Fibroblast of skin of abdomen (primary cell): ENCODE measurements at regions not wholly inside any gene's neighbourhood (a gene's known extent, or its start where the extent isn't known, plus 50 kb on each side); places are given as distances from the start of the nearest gene placed in this dataset.
A peak's percentile ranks its signal among the peaks of the same experiment; 100 is the strongest.
"Not testable (repeated sequence)": the region's sequence is repeated elsewhere in the genome, so short reads cannot be mapped to it uniquely, and the experiment has no call there.

Experiments
- DNase-seq: peaks from one replicate; pipeline ENCODE4 v3.0.0-alpha.2; 2013

DNA sequence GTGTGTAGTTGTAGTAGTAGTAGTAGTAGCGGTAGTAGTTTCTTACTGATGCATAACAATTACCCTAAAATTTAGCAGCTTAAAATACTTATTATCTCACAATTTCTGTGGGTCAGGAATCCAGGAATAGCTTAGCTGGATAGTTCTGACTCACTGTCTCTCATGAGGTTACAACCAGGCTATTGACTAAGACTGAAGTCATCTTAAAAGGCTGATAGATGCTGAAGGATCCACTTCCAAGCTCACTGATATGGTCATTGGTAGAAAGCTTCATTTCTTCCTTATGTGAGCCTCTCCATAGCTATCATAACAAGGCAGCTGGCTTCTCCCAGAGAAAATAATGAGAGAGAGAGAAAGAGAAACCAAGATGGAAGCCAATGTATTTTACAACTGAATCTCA is 147.5 kb upstream of the FBXL17 start:
- peak; percentile 59 for DNase-seq

DNA sequence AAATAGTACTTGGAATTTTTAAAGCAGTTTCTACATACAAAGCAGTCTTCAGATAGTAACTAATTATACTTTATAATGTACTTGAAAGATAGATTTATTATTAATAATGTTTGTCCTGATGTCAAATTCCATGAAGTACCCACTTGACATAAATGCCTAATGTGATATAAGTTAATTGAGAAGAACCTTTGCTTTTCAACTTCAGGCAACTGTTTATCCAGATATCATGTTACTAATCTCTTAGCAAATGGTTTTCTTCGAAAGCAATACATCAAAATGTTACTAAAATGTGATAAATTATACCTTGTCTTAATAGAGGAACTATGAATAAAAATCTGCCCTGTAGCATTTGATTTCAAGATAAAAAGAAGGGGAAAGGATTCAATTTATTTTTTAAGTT is 146.8 kb upstream of the FBXL17 start:
- DNase-seq: no peak

DNA sequence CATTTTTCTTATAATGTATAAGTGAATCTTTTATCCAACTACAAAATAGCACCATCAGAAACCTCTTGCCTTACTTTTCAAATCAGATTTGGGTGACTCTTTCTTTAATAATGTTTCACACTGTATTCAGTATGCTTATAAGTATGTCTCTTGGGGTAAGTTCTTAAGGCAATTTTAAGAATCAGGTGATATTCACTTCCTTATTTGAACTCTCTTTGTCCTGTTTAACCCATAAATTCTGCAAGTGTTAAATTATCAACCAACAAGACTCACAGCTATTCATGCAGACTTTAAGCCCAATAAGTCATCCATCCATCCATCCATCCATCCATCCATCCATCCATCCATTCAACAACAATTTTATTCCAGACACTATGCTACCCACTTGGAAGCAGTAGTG is 142.7 kb upstream of the FBXL17 start:
- DNase-seq: no peak

- DNase-seq: no peak
Measured at GRCh38 chr5:108523360-108523759, 141.5 kb upstream of the FBXL17 start.

DNA sequence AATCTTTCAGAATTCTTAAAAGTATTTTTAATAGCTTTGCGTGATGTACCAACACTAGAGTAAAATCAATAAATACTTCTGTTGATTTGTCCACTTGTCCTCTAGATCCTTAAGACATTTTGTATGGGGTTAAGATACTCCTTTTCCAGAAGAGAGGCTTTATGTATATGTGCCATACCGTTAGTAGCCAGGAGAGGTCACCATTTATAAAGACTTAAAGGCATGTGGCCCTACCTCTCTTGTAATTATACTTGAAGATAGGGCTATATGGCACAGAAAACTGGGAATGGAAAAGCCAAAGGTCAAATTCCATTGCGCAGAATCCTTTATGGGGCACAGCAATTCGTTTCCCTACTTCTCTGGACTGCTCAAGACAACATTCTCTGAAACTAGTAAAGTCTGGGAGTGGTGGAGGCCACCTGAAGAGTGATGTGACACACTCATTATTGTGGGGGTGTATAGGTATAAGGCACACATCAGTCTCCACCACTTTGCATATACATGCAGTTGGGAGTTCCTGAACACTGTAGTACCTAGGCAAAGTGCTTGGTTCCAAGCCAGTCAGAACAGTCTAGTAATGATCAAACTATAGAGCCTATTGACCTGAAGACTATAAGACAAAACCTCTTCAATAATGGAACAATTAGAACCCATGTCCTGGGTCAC is 140.1 kb upstream of the FBXL17 start:
- peak; percentile 62 for DNase-seq

GRCh38 chr5:108521011-108521700 is 139.3 kb upstream of the FBXL17 start:
- no peak for DNase-seq

DNA sequence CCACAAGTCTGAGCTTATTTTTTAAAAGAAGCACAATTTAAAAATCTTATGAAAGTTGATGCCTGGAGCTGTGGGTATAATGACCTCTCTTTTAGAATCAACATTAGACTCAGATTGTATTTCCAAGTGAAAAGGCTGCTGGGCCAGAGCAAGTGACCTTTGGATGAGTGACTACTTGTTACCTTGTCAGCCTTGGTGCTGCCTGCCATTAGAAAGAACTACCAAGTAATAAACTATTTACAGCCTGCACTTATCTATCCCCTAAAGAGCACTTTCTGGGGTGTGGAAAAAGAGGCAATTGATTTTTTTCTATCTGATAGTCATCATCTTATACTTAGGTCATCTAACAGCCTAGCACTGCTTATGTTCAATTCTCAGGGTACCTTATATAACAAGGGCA is 134.9 kb upstream of the FBXL17 start:
- no peak for DNase-seq

DNA sequence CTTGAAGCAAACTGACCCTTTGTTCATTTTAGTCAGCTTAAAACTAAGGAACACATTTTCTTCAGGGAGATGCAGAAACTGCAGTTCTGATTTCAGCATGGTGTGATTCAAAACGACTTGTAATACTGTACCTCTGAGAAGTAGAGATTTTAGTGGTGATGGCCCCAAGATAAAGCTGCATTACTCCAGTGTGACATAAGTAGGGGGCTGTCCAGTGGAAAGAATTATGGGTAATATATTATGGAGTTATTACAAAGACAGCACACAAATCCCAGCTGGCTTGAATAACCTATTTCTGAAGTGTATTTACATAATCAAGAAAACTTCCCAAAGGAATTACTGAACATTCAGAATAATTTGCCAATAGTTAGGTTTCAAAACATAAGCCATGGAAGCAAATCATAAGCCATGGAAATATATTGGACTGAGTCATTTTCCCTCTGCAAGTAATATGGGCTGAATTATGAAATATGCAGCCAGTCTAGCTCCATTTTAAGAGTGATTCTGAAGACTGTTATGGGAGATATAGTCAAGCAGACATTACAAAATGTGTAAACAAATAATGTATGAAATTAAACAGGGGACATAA is 133.7 kb upstream of the FBXL17 start:
- DNase-seq: peak; percentile 4

DNA sequence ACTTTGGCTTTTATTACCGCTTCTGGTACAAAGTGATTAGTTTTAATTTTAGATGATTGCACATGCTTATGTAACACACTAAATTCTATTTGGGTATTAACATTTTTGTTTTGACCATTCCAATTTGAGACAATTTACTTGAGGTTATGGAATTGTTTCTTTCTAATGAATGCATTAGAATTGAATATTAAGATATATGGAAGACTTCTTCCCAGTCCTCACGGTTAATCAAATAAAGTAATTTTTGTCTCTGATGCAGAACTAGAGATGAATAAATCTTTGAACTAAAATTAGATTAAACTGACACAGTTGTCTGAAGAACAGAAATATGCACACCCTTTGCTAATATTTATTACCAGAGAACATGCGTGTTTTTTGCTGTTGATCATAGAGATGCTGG is 127.1 kb upstream of the FBXL17 start:
- no peak for DNase-seq

DNA sequence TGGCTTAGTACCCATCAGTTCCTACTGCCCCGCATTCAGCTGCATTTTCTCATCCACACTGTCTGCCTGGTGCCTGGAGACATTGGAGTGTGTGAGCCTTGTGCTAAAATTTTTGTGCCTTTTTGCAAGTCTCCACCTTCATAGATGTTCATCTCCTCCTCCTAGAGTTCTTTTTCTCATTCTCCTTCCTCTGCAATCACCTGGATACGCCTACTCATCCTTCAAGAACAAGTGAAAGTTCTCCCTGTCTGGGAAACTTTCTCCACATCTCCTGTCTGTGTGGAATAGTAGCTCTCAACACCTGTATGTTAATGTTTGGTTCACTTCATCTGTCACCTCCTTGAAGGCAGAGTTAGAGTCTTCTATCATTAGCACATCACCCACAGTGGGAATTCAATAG is 125.7 kb upstream of the FBXL17 start:
- no peak for DNase-seq

GRCh38 chr5:108505608-108506007 is 123.7 kb upstream of the FBXL17 start:
- DNase-seq: no peak

- DNase-seq: no peak
Measured at GRCh38 chr5:108504974-108505373, 123.1 kb upstream of the FBXL17 start.

- DNase-seq: no peak
Measured at GRCh38 chr5:108503986-108504385, 122.1 kb upstream of the FBXL17 start.

- not testable (repeated sequence) for DNase-seq
Measured at GRCh38 chr5:108495615-108496014, 113.7 kb upstream of the FBXL17 start.

- DNase-seq: no peak
Measured at GRCh38 chr5:108487951-108488350, 106.1 kb upstream of the FBXL17 start.

DNA sequence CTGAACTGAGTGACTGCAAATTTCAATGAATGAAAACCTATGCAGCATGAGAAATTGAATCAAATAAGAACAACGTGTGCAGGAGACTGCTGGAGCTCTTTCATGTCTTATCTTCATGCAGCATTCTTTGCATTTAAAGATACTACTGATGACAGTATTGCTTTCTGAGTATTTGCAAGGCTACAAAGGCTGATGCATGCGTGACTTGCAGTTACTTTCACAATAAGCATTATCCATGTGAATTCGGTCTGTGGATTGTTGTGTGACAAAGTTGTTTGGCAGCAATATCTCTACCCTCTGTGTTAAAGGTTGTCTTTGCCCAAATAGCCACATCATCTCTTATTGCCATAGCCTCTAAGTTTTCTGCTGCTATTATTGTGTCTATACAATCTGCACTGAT is 102.1 kb upstream of the FBXL17 start:
- DNase-seq: no peak

DNA sequence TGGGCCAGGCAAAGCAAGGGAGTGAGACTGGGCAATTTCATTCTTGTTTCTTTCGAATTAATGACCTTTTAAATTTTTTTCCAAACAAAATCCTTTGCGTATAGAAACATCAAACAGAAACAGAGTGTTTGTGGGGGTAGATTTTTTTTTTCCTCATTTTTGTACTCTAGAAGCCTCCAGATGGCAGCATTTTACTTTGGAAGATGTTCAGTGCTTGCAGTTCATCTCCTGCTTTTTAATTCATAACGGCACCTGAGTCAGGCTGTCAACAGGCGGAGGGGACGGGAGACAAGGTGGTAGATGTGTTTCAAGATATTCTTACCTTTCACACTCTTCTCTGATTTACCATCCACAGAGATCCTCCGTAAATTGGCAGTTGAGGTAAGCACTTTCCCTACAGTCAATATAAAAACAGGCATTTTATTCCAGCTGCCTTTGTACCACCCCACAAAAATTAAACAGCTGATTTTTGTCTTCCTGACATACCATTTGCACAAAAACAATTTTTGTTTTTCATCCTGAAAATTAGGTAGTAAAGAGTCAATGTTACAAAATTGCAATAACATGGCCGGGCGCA is 99.5 kb upstream of the FBXL17 start:
- peak; percentile 41 for DNase-seq

GRCh38 chr5:108472237-108472636 is 90.3 kb upstream of the FBXL17 start:
- DNase-seq: peak; percentile 2

- peak; percentile 59 for DNase-seq
Measured at GRCh38 chr5:108467563-108467962, 85.7 kb upstream of the FBXL17 start.

- peak; percentile 73 for DNase-seq
Measured at GRCh38 chr5:108461628-108462367, 79.9 kb upstream of the FBXL17 start.

DNA sequence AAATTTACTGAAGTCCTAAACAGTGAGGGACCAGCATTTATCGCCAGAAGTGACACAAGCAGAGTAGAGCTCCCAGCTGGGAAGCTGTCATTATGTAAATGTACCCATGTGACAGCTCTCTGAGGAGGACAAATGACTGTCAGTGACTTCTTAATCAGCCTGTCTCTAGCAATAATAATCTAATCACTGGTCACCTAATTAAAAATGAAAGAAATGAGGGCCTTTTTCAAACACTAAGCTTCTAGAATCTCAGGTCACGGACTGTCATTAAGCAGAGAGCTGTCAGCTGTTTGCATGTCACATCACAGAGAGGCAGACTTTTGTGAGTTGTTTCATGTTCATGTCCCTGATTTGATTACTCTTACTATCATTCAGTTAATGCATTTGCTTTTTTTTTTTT is 77.9 kb upstream of the FBXL17 start:
- no peak for DNase-seq

- no peak for DNase-seq
Measured at GRCh38 chr5:108451269-108451668, 69.4 kb upstream of the FBXL17 start.

DNA sequence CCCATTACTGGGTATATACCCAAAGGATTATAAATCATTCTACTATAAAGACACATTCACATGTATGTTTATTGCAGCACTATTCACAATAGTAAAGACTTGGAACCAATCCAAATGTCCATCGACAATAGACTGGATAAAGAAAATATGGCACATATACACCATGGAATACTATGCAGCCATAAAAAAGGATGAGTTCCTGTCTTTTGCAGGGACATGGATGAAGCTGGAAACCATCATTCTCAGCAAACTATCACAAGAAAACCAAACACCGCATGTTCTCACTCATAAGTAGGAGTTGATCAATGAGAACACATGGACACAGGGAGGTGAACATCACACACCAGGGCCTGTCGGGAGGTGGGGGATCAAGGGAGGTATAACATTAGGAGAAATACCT is 62.2 kb upstream of the FBXL17 start:
- DNase-seq: not testable (repeated sequence)
